ENCODE measurements at regions not wholly inside any gene's neighbourhood (a gene's known extent, or its start where the extent isn't known, plus 50 kb on each side); places are given as distances from the start of the nearest gene placed in this dataset.
A peak's percentile ranks its signal among the peaks of the same experiment; 100 is the strongest.

- DNase-seq (ENCODE audit: low spot score in 2 of 2) (no peak), ATAC-seq (peak; percentile 32)
- Mint-ChIP-seq H3K36me3 (no peaks in the 10 kb centered on the region), H3K9me3 (no peaks in the 10 kb centered on the region), H3K4me3 (no peak overlapping the region), H3K4me1 (no peaks in the 10 kb centered on the region), H3K27ac (no peak overlapping the region)
Measured at GRCh38 chr11:103659206-103659618, 377.2 kb upstream of the DDI1 start.

- no peaks in the 10 kb centered on the region for H3K36me3 Mint-ChIP-seq
- no peaks in the 10 kb centered on the region for H3K9me3 Mint-ChIP-seq
- H3K4me1 Mint-ChIP-seq: no peaks in the 10 kb centered on the region
- H3K27ac Mint-ChIP-seq: no peak overlapping the region
- no peak overlapping the region for H3K4me3 Mint-ChIP-seq
- ATAC-seq: no peak
- DNase-seq (ENCODE audit: low spot score in 2 of 2): no peak
Measured at GRCh38 chr11:103659743-103660142, 376.7 kb upstream of the DDI1 start.

- no peaks in the 10 kb centered on the region for H3K4me1 Mint-ChIP-seq
- no peaks in the 10 kb centered on the region for H3K9me3 Mint-ChIP-seq
- H3K27ac Mint-ChIP-seq: no peak overlapping the region
- DNase-seq (ENCODE audit: low spot score in 2 of 2): no peak
- no peak overlapping the region for H3K4me3 Mint-ChIP-seq
- no peaks in the 10 kb centered on the region for H3K36me3 Mint-ChIP-seq
- ATAC-seq: no peak
Measured at GRCh38 chr11:103661185-103661584, 375.3 kb upstream of the DDI1 start.

- Mint-ChIP-seq H3K27ac (no peak overlapping the region), H3K4me3 (no peak overlapping the region), H3K4me1 (no peaks in the 10 kb centered on the region), H3K36me3 (no peaks in the 10 kb centered on the region), H3K9me3 (no peaks in the 10 kb centered on the region)
- ATAC-seq (no peak), DNase-seq (ENCODE audit: low spot score in 2 of 2) (no peak)
Measured at GRCh38 chr11:103661991-103662390, 374.4 kb upstream of the DDI1 start.

- Mint-ChIP-seq H3K9me3 (no peaks in the 10 kb centered on the region), H3K4me1 (no peaks in the 10 kb centered on the region), H3K36me3 (no peaks in the 10 kb centered on the region), H3K4me3 (no peak overlapping the region), H3K27ac (no peak overlapping the region)
- ATAC-seq: peak; percentile 31
- no peak for DNase-seq (ENCODE audit: low spot score in 2 of 2)
Measured at GRCh38 chr11:103662880-103663279, 373.6 kb upstream of the DDI1 start.

GRCh38 chr11:103668859-103669258 lies 367.6 kb upstream of the DDI1 start:
- Mint-ChIP-seq H3K9me3 (no peaks in the 10 kb centered on the region), H3K4me3 (no peak overlapping the region), H3K36me3 (no peaks in the 10 kb centered on the region), H3K4me1 (no peaks in the 10 kb centered on the region), H3K27ac (no peak overlapping the region)
- DNase-seq (ENCODE audit: low spot score in 2 of 2) (no peak), ATAC-seq (no peak)

- no peak overlapping the region for H3K27ac Mint-ChIP-seq
- no peaks in the 10 kb centered on the region for H3K4me1 Mint-ChIP-seq
- no peak overlapping the region for H3K4me3 Mint-ChIP-seq
Measured at GRCh38 chr11:103671143-103671651, 365.2 kb upstream of the DDI1 start.

GRCh38 chr11:103673773-103674172 lies 362.7 kb upstream of the DDI1 start:
- Mint-ChIP-seq H3K36me3 (no peaks in the 10 kb centered on the region), H3K9me3 (no peaks in the 10 kb centered on the region)
- DNase-seq (ENCODE audit: low spot score in 2 of 2): no peak

More at GRCh38 chr11:103671143-103671651, 365.2 kb upstream of the DDI1 start:
- no peak for ATAC-seq
- no peak for DNase-seq (ENCODE audit: low spot score in 2 of 2)
- Mint-ChIP-seq H3K36me3 (no peaks in the 10 kb centered on the region), H3K9me3 (no peaks in the 10 kb centered on the region)

GRCh38 chr11:103676413-103676812 lies 360.0 kb upstream of the DDI1 start:
- ATAC-seq (no peak), DNase-seq (ENCODE audit: low spot score in 2 of 2) (no peak)
- no peak overlapping the region for H3K27ac Mint-ChIP-seq
- H3K9me3 Mint-ChIP-seq: no peaks in the 10 kb centered on the region
- H3K4me3 Mint-ChIP-seq: no peak overlapping the region
- H3K4me1 Mint-ChIP-seq: no peaks in the 10 kb centered on the region
- no peaks in the 10 kb centered on the region for H3K36me3 Mint-ChIP-seq

More at GRCh38 chr11:103673773-103674172, 362.7 kb upstream of the DDI1 start:
- no peak for ATAC-seq
- H3K4me1 Mint-ChIP-seq: no peaks in the 10 kb centered on the region
- H3K4me3 Mint-ChIP-seq: no peak overlapping the region
- no peak overlapping the region for H3K27ac Mint-ChIP-seq

- Mint-ChIP-seq H3K36me3 (no peaks in the 10 kb centered on the region), H3K4me1 (peaks cover 8% of the 10 kb centered on the region), H3K9me3 (no peaks in the 10 kb centered on the region), H3K27ac (no peak overlapping the region), H3K4me3 (no peak overlapping the region)
- ATAC-seq (no peak), DNase-seq (ENCODE audit: low spot score in 2 of 2) (no peak)
Measured at GRCh38 chr11:103680826-103681225, 355.6 kb upstream of the DDI1 start.

GRCh38 chr11:103681855-103682254 lies 354.6 kb upstream of the DDI1 start:
- H3K9me3 Mint-ChIP-seq: no peaks in the 10 kb centered on the region
- ATAC-seq: peak; percentile 38

GRCh38 chr11:103682318-103683184 lies 353.9 kb upstream of the DDI1 start:
- no peaks in the 10 kb centered on the region for H3K36me3 Mint-ChIP-seq
- H3K9me3 Mint-ChIP-seq: no peaks in the 10 kb centered on the region
- ATAC-seq (peak; percentile 82), DNase-seq (ENCODE audit: low spot score in 2 of 2) (peak in 1 of 2 donors; percentile 62)
- peaks cover 8% of the 10 kb centered on the region for H3K4me1 Mint-ChIP-seq
- no peak overlapping the region for H3K27ac Mint-ChIP-seq
- H3K4me3 Mint-ChIP-seq: no peak overlapping the region

More at GRCh38 chr11:103681855-103682254, 354.6 kb upstream of the DDI1 start:
- no peak for DNase-seq (ENCODE audit: low spot score in 2 of 2)
- Mint-ChIP-seq H3K4me3 (no peak overlapping the region), H3K36me3 (no peaks in the 10 kb centered on the region), H3K4me1 (peaks cover 8% of the 10 kb centered on the region), H3K27ac (no peak overlapping the region)

GRCh38 chr11:103683576-103683975 lies 352.9 kb upstream of the DDI1 start:
- peaks cover 8% of the 10 kb centered on the region for H3K4me1 Mint-ChIP-seq
- no peaks in the 10 kb centered on the region for H3K9me3 Mint-ChIP-seq
- DNase-seq (ENCODE audit: low spot score in 2 of 2): no peak
- no peaks in the 10 kb centered on the region for H3K36me3 Mint-ChIP-seq
- H3K27ac Mint-ChIP-seq: no peak overlapping the region
- ATAC-seq: peak; percentile 17
- H3K4me3 Mint-ChIP-seq: no peak overlapping the region

- Mint-ChIP-seq H3K27ac (no peak overlapping the region), H3K4me3 (no peak overlapping the region), H3K9me3 (no peaks in the 10 kb centered on the region), H3K36me3 (no peaks in the 10 kb centered on the region), H3K4me1 (no peaks in the 10 kb centered on the region)
- ATAC-seq (no peak), DNase-seq (ENCODE audit: low spot score in 2 of 2) (no peak)
Measured at GRCh38 chr11:103688924-103689323, 347.5 kb upstream of the DDI1 start.

- no peak for ATAC-seq
- H3K4me3 Mint-ChIP-seq: no peak overlapping the region
- DNase-seq (ENCODE audit: low spot score in 2 of 2): no peak
- H3K4me1 Mint-ChIP-seq: no peaks in the 10 kb centered on the region
- no peaks in the 10 kb centered on the region for H3K36me3 Mint-ChIP-seq
- H3K27ac Mint-ChIP-seq: no peak overlapping the region
- no peaks in the 10 kb centered on the region for H3K9me3 Mint-ChIP-seq
Measured at GRCh38 chr11:103690356-103690755, 346.1 kb upstream of the DDI1 start.

GRCh38 chr11:103696123-103696522 lies 340.3 kb upstream of the DDI1 start:
- no peak overlapping the region for H3K4me3 Mint-ChIP-seq
- no peaks in the 10 kb centered on the region for H3K9me3 Mint-ChIP-seq
- ATAC-seq (no peak), DNase-seq (ENCODE audit: low spot score in 2 of 2) (no peak)
- no peaks in the 10 kb centered on the region for H3K4me1 Mint-ChIP-seq
- H3K27ac Mint-ChIP-seq: no peak overlapping the region
- no peaks in the 10 kb centered on the region for H3K36me3 Mint-ChIP-seq
